ENCODE measurements at regions not wholly inside any gene's neighbourhood (a gene's known extent, or its start where the extent isn't known, plus 50 kb on each side); places are given as distances from the start of the nearest gene placed in this dataset.

DNA sequence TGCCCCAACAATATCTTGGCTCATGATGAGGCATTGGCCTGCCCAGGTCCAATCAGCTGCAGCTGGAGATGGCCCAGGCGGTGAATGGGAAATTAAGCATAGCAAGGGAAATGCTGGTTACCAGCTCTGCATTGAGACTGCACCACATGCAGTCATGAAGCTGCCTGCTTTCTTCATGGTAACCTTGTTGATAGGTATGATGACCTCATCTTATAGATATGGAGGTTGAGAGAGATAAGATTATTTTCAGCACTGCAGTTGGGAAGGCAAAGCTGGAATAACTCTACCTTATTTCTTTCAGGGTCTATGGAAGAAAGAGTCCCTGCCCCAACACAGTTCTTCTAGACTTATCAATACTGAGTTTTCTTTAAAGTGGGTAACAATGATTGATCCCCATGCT is 180.1 kb downstream of the ICE1 start:
- no peak overlapping the region for H3K27ac ChIP-seq
- H3K27me3 ChIP-seq (ENCODE audit: insufficient read depth, low read depth, severe bottlenecking) = no peaks in the 10 kb centered on the region
- no peak for DNase-seq
- no peak overlapping the region for H3K4me3 ChIP-seq (ENCODE audit: low read depth, low read length)
- TF ChIP-seq, protein P1, sequence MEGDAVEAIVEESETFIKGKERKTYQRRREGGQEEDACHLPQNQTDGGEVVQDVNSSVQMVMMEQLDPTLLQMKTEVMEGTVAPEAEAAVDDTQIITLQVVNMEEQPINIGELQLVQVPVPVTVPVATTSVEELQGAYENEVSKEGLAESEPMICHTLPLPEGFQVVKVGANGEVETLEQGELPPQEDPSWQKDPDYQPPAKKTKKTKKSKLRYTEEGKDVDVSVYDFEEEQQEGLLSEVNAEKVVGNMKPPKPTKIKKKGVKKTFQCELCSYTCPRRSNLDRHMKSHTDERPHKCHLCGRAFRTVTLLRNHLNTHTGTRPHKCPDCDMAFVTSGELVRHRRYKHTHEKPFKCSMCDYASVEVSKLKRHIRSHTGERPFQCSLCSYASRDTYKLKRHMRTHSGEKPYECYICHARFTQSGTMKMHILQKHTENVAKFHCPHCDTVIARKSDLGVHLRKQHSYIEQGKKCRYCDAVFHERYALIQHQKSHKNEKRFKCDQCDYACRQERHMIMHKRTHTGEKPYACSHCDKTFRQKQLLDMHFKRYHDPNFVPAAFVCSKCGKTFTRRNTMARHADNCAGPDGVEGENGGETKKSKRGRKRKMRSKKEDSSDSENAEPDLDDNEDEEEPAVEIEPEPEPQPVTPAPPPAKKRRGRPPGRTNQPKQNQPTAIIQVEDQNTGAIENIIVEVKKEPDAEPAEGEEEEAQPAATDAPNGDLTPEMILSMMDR (IDR thresholded peaks at IDR 0.05; ENCODE audit: low read depth, low read length) = no peak
- H3K9me3 ChIP-seq (ENCODE audit: severe bottlenecking) = peaks cover 11% of the 10 kb centered on the region
- no peaks in the 10 kb centered on the region for H3K36me3 ChIP-seq

DNA sequence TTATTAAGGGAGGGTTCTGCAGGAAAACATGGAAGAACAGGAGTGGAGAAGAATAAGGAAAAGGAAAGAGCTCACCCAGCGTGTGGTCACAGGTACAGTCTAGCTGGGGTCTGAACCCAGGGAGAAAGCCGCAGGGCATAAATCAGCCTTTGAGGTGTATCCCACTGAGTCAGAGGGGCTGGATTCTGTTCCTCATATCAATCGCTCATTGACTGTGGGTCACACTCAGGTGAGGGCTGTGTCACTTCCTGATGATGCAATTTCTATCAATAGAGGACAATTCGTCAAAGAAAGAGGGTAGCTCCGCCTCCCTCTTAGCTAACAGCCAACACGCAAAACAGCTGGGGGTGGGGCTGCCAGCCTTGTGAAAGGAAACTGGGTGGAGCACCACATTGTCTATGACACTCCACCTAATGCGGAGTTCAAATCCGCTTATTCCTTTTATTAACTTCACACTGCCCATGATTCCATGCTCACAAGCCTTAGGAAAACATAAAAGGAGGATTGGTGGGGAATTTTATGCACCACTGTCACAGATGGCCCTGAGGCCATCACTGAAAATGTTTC is 176.2 kb downstream of the ICE1 start:
- no peak overlapping the region for H3K27ac ChIP-seq
- no peak overlapping the region for H3K4me3 ChIP-seq (ENCODE audit: low read depth, low read length)
- no peaks in the 10 kb centered on the region for H3K36me3 ChIP-seq
- TF ChIP-seq, protein P1 (IDR thresholded peaks at IDR 0.05; ENCODE audit: low read depth, low read length) = no peak
- DNase-seq = no peak
- H3K9me3 ChIP-seq (ENCODE audit: severe bottlenecking) = peaks cover 8% of the 10 kb centered on the region
- H3K27me3 ChIP-seq (ENCODE audit: insufficient read depth, low read depth, severe bottlenecking) = no peaks in the 10 kb centered on the region

DNA sequence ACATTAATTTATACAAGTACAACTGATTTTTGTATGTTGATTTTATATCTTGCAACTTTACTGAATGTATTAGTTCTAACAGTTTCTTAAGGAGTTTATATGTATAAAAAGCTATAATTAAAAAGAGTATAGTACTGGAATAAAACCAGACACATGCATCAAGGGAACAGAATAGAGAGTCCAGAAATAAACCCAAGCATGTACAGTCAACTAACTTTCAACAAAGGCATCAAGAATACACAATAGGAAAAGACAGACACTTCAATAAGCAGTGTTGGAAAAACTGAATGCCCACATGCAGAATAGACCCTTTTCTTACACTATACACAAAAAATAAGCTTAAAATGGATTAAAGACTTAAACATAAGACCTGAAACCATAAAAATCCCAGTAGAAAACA is 170.9 kb downstream of the ICE1 start:
- no peak overlapping the region for H3K27ac ChIP-seq
- no peak for DNase-seq
- H3K27me3 ChIP-seq (ENCODE audit: insufficient read depth, low read depth, severe bottlenecking) = no peaks in the 10 kb centered on the region
- H3K9me3 ChIP-seq (ENCODE audit: severe bottlenecking) = no peaks in the 10 kb centered on the region
- no peak overlapping the region for H3K4me3 ChIP-seq (ENCODE audit: low read depth, low read length)
- no peaks in the 10 kb centered on the region for H3K36me3 ChIP-seq
- TF ChIP-seq, protein P1 (IDR thresholded peaks at IDR 0.05; ENCODE audit: low read depth, low read length) = no peak

DNA sequence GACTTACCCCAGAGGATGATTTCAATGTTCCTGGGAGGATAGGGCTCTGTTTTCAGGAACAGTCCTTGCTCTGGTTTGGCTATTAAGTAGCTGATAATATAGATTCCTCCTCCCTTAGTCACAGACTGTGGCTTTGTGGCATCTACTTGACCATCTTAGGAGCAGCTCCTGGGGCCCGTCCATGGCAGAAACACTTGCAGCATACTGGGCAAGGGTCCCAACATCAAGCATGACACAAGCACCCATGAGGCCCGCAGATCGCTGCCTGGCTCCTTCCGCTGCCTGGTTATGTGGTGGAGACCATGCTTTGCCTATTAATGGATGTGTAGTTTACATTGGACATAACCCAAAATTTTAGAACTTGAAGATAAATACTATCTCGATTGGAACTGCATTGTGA is 170.1 kb downstream of the ICE1 start:
- Histone ChIP-seq H3K4me3 (ENCODE audit: low read depth, low read length) (no peak overlapping the region), H3K27ac (no peak overlapping the region), H3K9me3 (ENCODE audit: severe bottlenecking) (no peaks in the 10 kb centered on the region), H3K27me3 (ENCODE audit: insufficient read depth, low read depth, severe bottlenecking) (no peaks in the 10 kb centered on the region), H3K36me3 (no peaks in the 10 kb centered on the region)
- DNase-seq = no peak
- TF ChIP-seq, protein P1 (IDR thresholded peaks at IDR 0.05; ENCODE audit: low read depth, low read length) = no peak

DNA sequence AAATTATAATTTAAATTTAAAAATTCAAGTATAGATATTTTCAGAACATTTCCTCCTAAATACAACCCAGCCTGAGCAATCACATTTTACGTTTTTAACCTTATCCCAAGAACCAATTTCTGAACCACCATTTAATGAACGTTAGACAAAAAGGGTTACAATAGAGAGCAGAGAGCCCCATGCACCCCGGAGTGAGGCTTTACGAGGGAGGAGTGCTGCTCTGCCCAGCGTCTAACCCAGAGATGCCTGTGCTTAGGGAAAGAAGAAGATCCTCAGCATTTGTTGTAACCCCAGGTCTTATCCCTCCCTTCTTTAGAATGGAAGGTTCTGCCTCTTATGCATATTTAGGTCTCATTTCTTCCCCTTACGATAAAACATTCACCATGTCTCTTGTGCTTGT is 169.1 kb downstream of the ICE1 start:
- no peak overlapping the region for H3K27ac ChIP-seq
- no peak for DNase-seq
- H3K27me3 ChIP-seq (ENCODE audit: insufficient read depth, low read depth, severe bottlenecking) = no peaks in the 10 kb centered on the region
- H3K9me3 ChIP-seq (ENCODE audit: severe bottlenecking) = no peaks in the 10 kb centered on the region
- TF ChIP-seq, protein P1 (IDR thresholded peaks at IDR 0.05; ENCODE audit: low read depth, low read length) = no peak
- H3K36me3 ChIP-seq = no peaks in the 10 kb centered on the region
- no peak overlapping the region for H3K4me3 ChIP-seq (ENCODE audit: low read depth, low read length)

DNA sequence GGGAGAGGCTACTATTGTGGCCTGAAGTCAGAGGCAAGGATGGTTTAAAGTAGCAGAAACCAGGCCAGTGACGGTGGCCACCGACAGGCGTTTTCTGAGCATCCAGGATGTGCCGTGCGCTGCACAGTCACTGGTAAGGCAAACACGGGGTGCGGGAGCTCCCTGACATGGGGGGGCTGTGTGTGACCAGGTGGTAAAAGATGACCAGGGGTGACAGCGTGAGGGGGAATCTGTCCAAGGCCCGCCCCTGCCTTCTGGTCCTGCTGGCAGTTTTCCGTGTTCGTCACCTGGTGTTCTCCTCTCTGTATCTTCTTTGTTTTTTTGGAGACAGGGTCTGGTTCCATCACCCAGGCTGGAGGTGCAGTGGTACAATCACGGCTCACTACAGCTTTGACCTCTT is 167.4 kb downstream of the ICE1 start:
- H3K27ac ChIP-seq = peak overlapping the region; percentile 92; the same call in 1 of the 2 replicates
- H3K4me3 ChIP-seq (ENCODE audit: low read depth, low read length) = no peak overlapping the region
- H3K9me3 ChIP-seq (ENCODE audit: severe bottlenecking) = peaks cover 3% of the 10 kb centered on the region
- H3K27me3 ChIP-seq (ENCODE audit: insufficient read depth, low read depth, severe bottlenecking) = no peaks in the 10 kb centered on the region
- TF ChIP-seq, protein P1 (IDR thresholded peaks at IDR 0.05; ENCODE audit: low read depth, low read length) = no peak
- DNase-seq = no peak
- no peaks in the 10 kb centered on the region for H3K36me3 ChIP-seq
